Endothelial cell of umbilical vein (primary cell): ENCODE measurements at regions not wholly inside any gene's neighbourhood (a gene's known extent, or its start where the extent isn't known, plus 50 kb on each side); places are given as distances from the start of the nearest gene placed in this dataset.

Source experiments
- BruUV-seq: library from RNA; stranded (reverse); fragments of 400-500 nt; replicated peaks from 2 replicates; lab custom pipeline; 2021; lab: Mats Ljungman, UMichigan
- CTCF ChIA-PET: fragments of 300-600, 350-600 bp; sonication (Branson Sonifier 250); formaldehyde crosslinking; loops from one replicate; lab custom pipeline; 2021; ENCODE audit warnings: antibody characterized with exemption, inconsistent platforms; lab: Charles Lee
- POLR2A ChIA-PET: fragments of 300-600, 350-600 bp; sonication (Branson Sonifier 250); formaldehyde crosslinking; loops from one replicate; lab custom pipeline; 2021; ENCODE audit warnings: antibody characterized with exemption, inconsistent platforms; lab: Charles Lee
- DNase-seq: peaks from one replicate; pipeline ENCODE4 v3.0.0-alpha.2; 2011; ENCODE audit warnings: low read depth, low spot score
- FAIRE-seq: peaks from 2 replicates; lab custom pipeline; 2011; peaks lifted over from hg19 to GRCh38; lab: Jason Lieb, UNC
- H2AFZ ChIP-seq: 2 replicates; pipeline ENCODE4 v1.6.0; 2012; ENCODE audit warnings: low read depth, low read length, control low read depth, inconsistent platforms
- H3K27ac ChIP-seq: 2 replicates; pipeline ENCODE4 v1.5.1; 2011; ENCODE audit warnings: low read depth, mild to moderate bottlenecking, control low read depth, low read length, moderate library complexity; ENCODE audit not compliant: insufficient read depth
- H3K27me3 ChIP-seq, 2 experiments: 2 replicates each; pipeline versions ENCODE4 v1.6.0 to v1.6.1; 2011; ENCODE audit warnings: low read length in 2 of 2, mixed read lengths in 1 of 2; ENCODE audit not compliant: control insufficient read depth in 2 of 2, insufficient read depth in 2 of 2
- H3K36me3 ChIP-seq, 2 experiments: 2 replicates in 1 of 2; 3 replicates in 1 of 2; pipeline ENCODE4 v1.5.1; 2011; ENCODE audit warnings: low read length in 2 of 2, mild to moderate bottlenecking in 1 of 2, moderate library complexity in 1 of 2; ENCODE audit not compliant: control insufficient read depth in 2 of 2, insufficient read depth in 2 of 2; ENCODE audit errors: extremely low read depth in 1 of 2
- H3K4me1 ChIP-seq: 3 replicates; pipeline ENCODE4 v1.5.1; 2011; ENCODE audit warnings: mild to moderate bottlenecking, low read length; ENCODE audit not compliant: control insufficient read depth, insufficient read depth; ENCODE audit errors: extremely low read depth
- H3K4me2 ChIP-seq: 2 replicates; pipeline ENCODE4 v1.6.1; 2011; ENCODE audit warnings: low read length, control low read depth, mixed read lengths; ENCODE audit not compliant: insufficient read depth
- H3K4me3 ChIP-seq, 3 experiments: fragments of 200-600 bp in 1 of 3; sonication (generic), shearing (Covaris generic) in 1 of 3; replicated peaks in 1 of 3; 2 replicates each; pipeline ENCODE4 v1.5.1; 2011 to 2016; ENCODE audit warnings: control low read depth in 3 of 3, low read length in 3 of 3, mild to moderate bottlenecking in 2 of 3, inconsistent platforms in 1 of 3, low read depth in 1 of 3, moderate library complexity in 1 of 3; ENCODE audit not compliant: insufficient read depth in 1 of 3
- H3K79me2 ChIP-seq: 2 replicates; pipeline ENCODE4 v1.6.0; 2012; ENCODE audit warnings: low read length, inconsistent platforms; ENCODE audit not compliant: control insufficient read depth, insufficient read depth
- H3K9ac ChIP-seq: replicated peaks from 2 replicates; pipeline ENCODE3; 2011; ENCODE audit warnings: low read length, control low read depth; ENCODE audit not compliant: insufficient read depth; ENCODE audit errors: extremely low read depth
- H3K9me1 ChIP-seq: replicated peaks from 3 replicates; pipeline ENCODE4 v1.6.0; 2011; ENCODE audit warnings: mild to moderate bottlenecking, low read length; ENCODE audit not compliant: control insufficient read depth, insufficient read depth; ENCODE audit errors: extremely low read depth
- H3K9me3 ChIP-seq: replicated peaks from 2 replicates; pipeline ENCODE4 v1.5.1; 2012; ENCODE audit warnings: low read length, inconsistent platforms; ENCODE audit not compliant: control insufficient read depth, insufficient read depth
- H4K20me1 ChIP-seq: replicated peaks from 2 replicates; pipeline ENCODE3; 2011; ENCODE audit warnings: mild to moderate bottlenecking, low read length; ENCODE audit not compliant: control insufficient read depth, insufficient read depth; ENCODE audit errors: extremely low read depth
- EZH2 ChIP-seq: IDR thresholded peaks from 2 replicates; pipeline ENCODE4 v1.6.1; 2012; ENCODE audit warnings: borderline replicate concordance, low read depth, mild to moderate bottlenecking, moderate library complexity, low read length, inconsistent platforms; ENCODE audit not compliant: severe bottlenecking
- FOS ChIP-seq: IDR thresholded peaks from 2 replicates; pipeline ENCODE4 v1.6.1; 2011; ENCODE audit warnings: mild to moderate bottlenecking, low read length, moderate library complexity, borderline replicate concordance; ENCODE audit not compliant: insufficient read depth
- GATA2 ChIP-seq: IDR thresholded peaks from 2 replicates; pipeline ENCODE4 v1.7.0; 2011; ENCODE audit warnings: low read depth, mild to moderate bottlenecking, moderate library complexity, mixed read lengths, low read length; ENCODE audit not compliant: insufficient read length, insufficient read depth
- JUN ChIP-seq: IDR thresholded peaks from 2 replicates; pipeline ENCODE4 v1.6.1; 2011; ENCODE audit warnings: borderline replicate concordance, low read depth; ENCODE audit not compliant: insufficient read length, insufficient read depth
- MYC ChIP-seq: IDR thresholded peaks from one replicate; pipeline ENCODE4 v1.6.1; 2011; ENCODE audit warnings: mild to moderate bottlenecking, low read depth, low read length
- POLR2A ChIP-seq: IDR thresholded peaks from 2 replicates; pipeline ENCODE4 v1.6.1; 2012; ENCODE audit warnings: low read depth, mild to moderate bottlenecking, control low read depth, low read length
- POLR2AphosphoS5 ChIP-seq: IDR thresholded peaks from 2 replicates; pipeline ENCODE4 v1.6.1; 2012; ENCODE audit warnings: low read depth, mild to moderate bottlenecking, control low read depth, low read length, moderate library complexity; ENCODE audit not compliant: insufficient read depth
- dilution Hi-C: fragments of 300-500 bp; cut with MboI; formaldehyde crosslinking; loops from one replicate; pipeline ENCODE4 v1.15.0; 2019; ENCODE audit warnings: low sequenced_read_pairs; ENCODE audit not compliant: extremely low pct_ligation_motif_present
- intact Hi-C: fragments of 100-400 bp; cut with micrococcal nuclease; formaldehyde crosslinking; loops from one replicate; pipeline ENCODE4 v1.10.0; 2022
- TF ChIP-seq, protein P1 (sequence below): IDR thresholded peaks from 2 replicates; pipeline ENCODE4 v1.6.1; 2011; ENCODE audit not compliant: insufficient read depth, insufficient read length
- TF ChIP-seq, protein P2 (sequence below), 2 donors: IDR thresholded peaks; 1 replicate in 1 of 2; 2 replicates in 1 of 2; pipeline ENCODE4 v1.5.1; 2011; ENCODE audit warnings: low read length in 2 of 2, mild to moderate bottlenecking in 2 of 2, moderate library complexity in 2 of 2, control low read depth in 1 of 2, inconsistent platforms in 1 of 2, low read depth in 1 of 2; ENCODE audit not compliant: insufficient read depth in 1 of 2; ENCODE audit errors: extremely low read depth in 1 of 2

DNA sequence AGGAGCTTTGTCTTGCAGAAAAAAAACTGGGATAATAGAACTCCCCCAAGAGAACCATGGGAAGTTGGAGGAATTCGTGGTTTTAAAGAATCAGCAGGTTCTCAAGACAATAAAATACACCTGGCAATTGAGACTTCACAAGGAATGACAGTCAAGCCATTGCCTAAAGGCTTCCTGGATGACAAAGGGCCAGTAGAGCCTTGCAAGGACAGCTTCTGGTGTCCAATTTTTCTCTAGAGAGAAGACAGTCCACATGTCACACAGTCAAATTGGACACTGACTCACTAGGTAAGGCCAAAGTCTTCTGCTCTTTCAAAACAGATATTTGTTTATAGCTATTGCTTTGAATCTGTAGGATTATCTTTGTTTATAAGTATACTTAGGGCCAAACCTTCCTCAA is 80.3 kb upstream of the BMP5 start:
- Histone ChIP-seq H3K9ac (no peak overlapping the region), H3K27ac (no peak overlapping the region), H3K4me3 (no peak overlapping the region), H3K9me1 (no peaks in the 10 kb centered on the region), H4K20me1 (no peaks in the 10 kb centered on the region), H3K36me3 (no peaks in the 10 kb centered on the region), H2AFZ (no peak overlapping the region), H3K4me1 (no peaks in the 10 kb centered on the region), H3K4me2 (no peak overlapping the region), H3K79me2 (no peaks in the 10 kb centered on the region), H3K27me3 (no peaks in the 10 kb centered on the region), H3K9me3 (no peaks in the 10 kb centered on the region)
- POLR2A ChIA-PET: no interaction called here
- no TSS peak for BruUV-seq
- intact Hi-C loops: no loop called here
- CTCF ChIA-PET: interaction anchor here (0.7 to 6.6 kb wide), 9 partner anchors 15 to 679 kb away, joined by 3 to 76 read pairs (median 5); no protein-coding TSS in a partner anchor
- FAIRE-seq (no peak), DNase-seq (no peak)
- TF ChIP-seq, protein P1, sequence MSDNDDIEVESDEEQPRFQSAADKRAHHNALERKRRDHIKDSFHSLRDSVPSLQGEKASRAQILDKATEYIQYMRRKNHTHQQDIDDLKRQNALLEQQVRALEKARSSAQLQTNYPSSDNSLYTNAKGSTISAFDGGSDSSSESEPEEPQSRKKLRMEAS: no peak
- TF ChIP-seq MYC (no peak), EZH2 (no peak), POLR2AphosphoS5 (no peak), POLR2A (no peak), FOS (no peak), GATA2 (no peak), JUN (no peak)
- TF ChIP-seq, protein P2, sequence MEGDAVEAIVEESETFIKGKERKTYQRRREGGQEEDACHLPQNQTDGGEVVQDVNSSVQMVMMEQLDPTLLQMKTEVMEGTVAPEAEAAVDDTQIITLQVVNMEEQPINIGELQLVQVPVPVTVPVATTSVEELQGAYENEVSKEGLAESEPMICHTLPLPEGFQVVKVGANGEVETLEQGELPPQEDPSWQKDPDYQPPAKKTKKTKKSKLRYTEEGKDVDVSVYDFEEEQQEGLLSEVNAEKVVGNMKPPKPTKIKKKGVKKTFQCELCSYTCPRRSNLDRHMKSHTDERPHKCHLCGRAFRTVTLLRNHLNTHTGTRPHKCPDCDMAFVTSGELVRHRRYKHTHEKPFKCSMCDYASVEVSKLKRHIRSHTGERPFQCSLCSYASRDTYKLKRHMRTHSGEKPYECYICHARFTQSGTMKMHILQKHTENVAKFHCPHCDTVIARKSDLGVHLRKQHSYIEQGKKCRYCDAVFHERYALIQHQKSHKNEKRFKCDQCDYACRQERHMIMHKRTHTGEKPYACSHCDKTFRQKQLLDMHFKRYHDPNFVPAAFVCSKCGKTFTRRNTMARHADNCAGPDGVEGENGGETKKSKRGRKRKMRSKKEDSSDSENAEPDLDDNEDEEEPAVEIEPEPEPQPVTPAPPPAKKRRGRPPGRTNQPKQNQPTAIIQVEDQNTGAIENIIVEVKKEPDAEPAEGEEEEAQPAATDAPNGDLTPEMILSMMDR (IDR thresholded peaks at IDR 0.05; ENCODE audit: extremely low read depth in 1 of 2, insufficient read depth in 1 of 2, low read depth in 1 of 2, low read length in 2 of 2): no peak
- dilution Hi-C loops: no loop called here
